H1 (cell line): ENCODE measurements at regions not wholly inside any gene's neighbourhood (a gene's known extent, or its start where the extent isn't known, plus 50 kb on each side); places are given as distances from the start of the nearest gene placed in this dataset.
"Not testable (repeated sequence)": the region's sequence is repeated elsewhere in the genome, so short reads cannot be mapped to it uniquely, and the experiment has no call there.

Experiments used
- CTCF ChIA-PET: fragments of 300-600 bp; sonication (Branson Sonifier 250); formaldehyde crosslinking; loops from one replicate; lab custom pipeline; 2021; ENCODE audit not compliant: partially characterized antibody; lab: Charles Lee
- POLR2A ChIA-PET: fragments of 300-600 bp; sonication (Branson Sonifier 250); formaldehyde crosslinking; loops from one replicate; lab custom pipeline; 2021; ENCODE audit warnings: inconsistent platforms; ENCODE audit not compliant: partially characterized antibody; lab: Charles Lee
- DNase-seq, 2 experiments: peaks; one replicate each; pipeline versions ENCODE4 v3.0.0 to v3.0.0-alpha.2; 2010 to 2022; ENCODE audit warnings: low spot score in 2 of 2, low read depth in 1 of 2, mixed read lengths in 1 of 2
- FAIRE-seq: peaks from 2 replicates; lab custom pipeline; 2011; peaks lifted over from hg19 to GRCh38; lab: Jason Lieb, UNC
- H2AFZ ChIP-seq: 2 replicates; pipeline ENCODE4 v1.8.1; 2012; ENCODE audit warnings: low read length, inconsistent platforms
- H2AK5ac ChIP-seq: 2 replicates; pipeline ENCODE4 v1.6.1; 2013; ENCODE audit warnings: low read depth, low read length
- H2BK120ac ChIP-seq: replicated peaks from 2 replicates; pipeline ENCODE3; 2013; ENCODE audit warnings: low read depth, low read length, inconsistent platforms
- H2BK12ac ChIP-seq: 2 replicates; pipeline ENCODE4 v1.6.1; 2013; ENCODE audit warnings: low read depth, low read length
- H2BK15ac ChIP-seq: 2 replicates; pipeline ENCODE4 v1.6.1; 2013; ENCODE audit warnings: low read length
- H2BK20ac ChIP-seq: 2 replicates; pipeline ENCODE4 v1.6.1; 2013; ENCODE audit warnings: low read length
- H2BK5ac ChIP-seq: 2 replicates; pipeline ENCODE4 v1.6.1; 2013; ENCODE audit warnings: low read depth, low read length
- H3K14ac ChIP-seq: 2 replicates; pipeline ENCODE4 v1.6.1; 2013; ENCODE audit warnings: inconsistent platforms; ENCODE audit not compliant: insufficient read length
- H3K18ac ChIP-seq: 2 replicates; pipeline ENCODE4 v1.6.1; 2013; ENCODE audit warnings: low read length; ENCODE audit errors: extremely low read depth
- H3K23ac ChIP-seq: 2 replicates; pipeline ENCODE4 v1.6.1; 2013; ENCODE audit warnings: inconsistent platforms; ENCODE audit not compliant: insufficient read length
- H3K23me2 ChIP-seq: 2 replicates; pipeline ENCODE4 v1.6.1; 2013; ENCODE audit warnings: low read depth, low read length
- H3K27ac ChIP-seq: 2 replicates; pipeline ENCODE4 v1.6.1; 2011; ENCODE audit warnings: low read depth, low read length, inconsistent platforms
- H3K27me3 ChIP-seq, 4 experiments: replicated peaks in 1 of 4; 1 replicate in 1 of 4; 2 replicates in 3 of 4; pipeline versions ENCODE4 v1.6.1 to v1.8.1; 2011 to 2013; ENCODE audit warnings: low read length in 3 of 4, mild to moderate bottlenecking in 3 of 4, inconsistent platforms in 2 of 4, mixed read lengths in 2 of 4, moderate library complexity in 1 of 4; ENCODE audit not compliant: control insufficient read depth in 3 of 4, insufficient read depth in 3 of 4; ENCODE audit errors: extremely low read depth in 1 of 4
- H3K36me3 ChIP-seq, 4 experiments: 2 replicates each; pipeline versions ENCODE4 v1.6.1 to v1.8.1; 2011 to 2013; ENCODE audit warnings: mild to moderate bottlenecking in 4 of 4, low read length in 3 of 4, moderate library complexity in 2 of 4, control low read depth in 1 of 4, inconsistent platforms in 1 of 4; ENCODE audit not compliant: insufficient read depth in 4 of 4, control insufficient read depth in 2 of 4
- H3K4ac ChIP-seq: replicated peaks from 2 replicates; pipeline ENCODE3; 2013; ENCODE audit warnings: low read length, low read depth, mixed read lengths, inconsistent platforms; ENCODE audit not compliant: insufficient read length
- H3K4me1 ChIP-seq, 4 experiments: replicated peaks in 1 of 4; 1 replicate in 1 of 4; 2 replicates in 3 of 4; pipeline versions ENCODE4 v1.6.1 to v1.8.1; 2011 to 2013; ENCODE audit warnings: low read length in 3 of 4, inconsistent platforms in 2 of 4, mixed read lengths in 1 of 4; ENCODE audit not compliant: insufficient read depth in 4 of 4, control insufficient read depth in 3 of 4
- H3K4me2 ChIP-seq, 2 experiments: 2 replicates each; pipeline versions ENCODE4 v1.6.1 to v1.8.1; 2011 to 2013; ENCODE audit warnings: low read depth in 2 of 2, low read length in 2 of 2, control low read depth in 1 of 2, inconsistent platforms in 1 of 2, mild to moderate bottlenecking in 1 of 2; ENCODE audit not compliant: insufficient read depth in 1 of 2
- H3K4me3 ChIP-seq, 4 experiments: fragments of 200-600, 300-600 bp in 1 of 4; sonication (generic), shearing (Covaris generic), sonication (Bioruptor Twin) in 1 of 4; 2 replicates each; pipeline versions ENCODE4 v1.5.1 to v1.8.1; 2011 to 2016; ENCODE audit warnings: low read length in 4 of 4, low read depth in 3 of 4, control low read depth in 2 of 4, inconsistent platforms in 2 of 4, mild to moderate bottlenecking in 2 of 4, mixed read lengths in 1 of 4, moderate library complexity in 1 of 4; ENCODE audit not compliant: insufficient read depth in 2 of 4; ENCODE audit errors: extremely low read depth in 1 of 4
- H3K56ac ChIP-seq: replicated peaks from 2 replicates; pipeline ENCODE3; 2013; ENCODE audit warnings: low read depth, mild to moderate bottlenecking, mixed read lengths, low read length, inconsistent platforms; ENCODE audit not compliant: insufficient read length
- H3K79me1 ChIP-seq: 2 replicates; pipeline ENCODE4 v1.6.1; 2013; ENCODE audit warnings: low read depth, low read length, control low read depth
- H3K79me2 ChIP-seq, 2 experiments: 2 replicates each; pipeline versions ENCODE4 v1.6.1 to v1.8.1; 2012 to 2013; ENCODE audit warnings: low read length in 2 of 2, mild to moderate bottlenecking in 2 of 2, inconsistent platforms in 1 of 2; ENCODE audit not compliant: insufficient read depth in 2 of 2, control insufficient read depth in 1 of 2
- H3K9ac ChIP-seq, 4 experiments: replicated peaks in 1 of 4; 1 replicate in 1 of 4; 2 replicates in 3 of 4; pipeline versions ENCODE4 v1.6.1 to v1.8.1; 2011 to 2013; ENCODE audit warnings: low read depth in 3 of 4, low read length in 3 of 4, control low read depth in 2 of 4, mild to moderate bottlenecking in 2 of 4, moderate library complexity in 2 of 4, inconsistent platforms in 1 of 4; ENCODE audit errors: extremely low read depth in 1 of 4
- H3K9me3 ChIP-seq, 2 experiments: 2 replicates each; pipeline versions ENCODE4 v1.6.1 to v1.8.1; 2012 to 2013; ENCODE audit warnings: mild to moderate bottlenecking in 2 of 2, moderate library complexity in 2 of 2, control low read depth in 1 of 2, inconsistent platforms in 1 of 2, low read depth in 1 of 2, low read length in 1 of 2, mixed read lengths in 1 of 2; ENCODE audit not compliant: insufficient read depth in 2 of 2
- H4K20me1 ChIP-seq, 2 experiments: replicated peaks in 1 of 2; 2 replicates each; pipeline versions ENCODE3 to v1.8.1; 2011 to 2013; ENCODE audit warnings: inconsistent platforms in 2 of 2, low read length in 2 of 2, mild to moderate bottlenecking in 1 of 2; ENCODE audit not compliant: insufficient read depth in 2 of 2, control insufficient read depth in 1 of 2
- H4K5ac ChIP-seq: 2 replicates; pipeline ENCODE4 v1.6.1; 2013; ENCODE audit warnings: low read length, low read depth, mixed read lengths, inconsistent platforms; ENCODE audit not compliant: insufficient read length
- H4K8ac ChIP-seq: 2 replicates; pipeline ENCODE4 v1.8.0; 2013; ENCODE audit warnings: mild to moderate bottlenecking, moderate library complexity, low read length, inconsistent platforms; ENCODE audit not compliant: insufficient read depth; ENCODE audit errors: extremely low read depth
- H4K91ac ChIP-seq: replicated peaks from 2 replicates; pipeline ENCODE3; 2013; ENCODE audit warnings: low read length, mixed read lengths, inconsistent platforms; ENCODE audit not compliant: insufficient read length
- ASH2L ChIP-seq: fragments of 200-600, 300-600 bp; sonication (generic); IDR thresholded peaks from one replicate; pipeline ENCODE4 v1.7.1; 2017; ENCODE audit warnings: low read length
- TAF1 ChIP-seq: IDR thresholded peaks from 2 replicates; pipeline ENCODE4 v1.6.1; 2011; ENCODE audit warnings: mild to moderate bottlenecking, low read depth, low read length
- WGBS, 2 experiments: shearing (Covaris generic) in 1 of 2; methylation state at CpG; one replicate each; pipeline versions ENCODE4 v1.1.6 to v1.1.7; 2013 to 2015; ENCODE audit warnings: low lambda C conversion rate in 2 of 2, mixed read lengths in 2 of 2, inconsistent platforms in 1 of 2, low coverage in 1 of 2, missing lambda C conversion rate in 1 of 2; ENCODE audit not compliant: insufficient replicate concordance in 2 of 2, insufficient coverage in 1 of 2, insufficient read length in 1 of 2; ENCODE audit errors: extremely low coverage in 1 of 2, missing lambda C conversion rate in 1 of 2; 5-methylcytosine and 5-hydroxymethylcytosine counted together

- Histone ChIP-seq H2AFZ (no peak overlapping the region), H2BK20ac (no peak overlapping the region), H3K4me2 (no peak overlapping the region), H3K4me1 (peaks cover 0 to 2% (median 0%) of the 10 kb centered on the region in 4 experiments; a peak in 1 of 7 replicates), H2BK120ac (no peak overlapping the region), H2BK12ac (no peak overlapping the region), H2BK5ac (no peak overlapping the region), H2BK15ac (no peak overlapping the region), H3K36me3 (no peaks in the 10 kb centered on the region), H3K79me1 (no peaks in the 10 kb centered on the region), H4K5ac (no peak overlapping the region), H3K18ac (no peak overlapping the region), H3K9me3 (no peaks in the 10 kb centered on the region), H4K91ac (no peak overlapping the region), H4K8ac (no peak overlapping the region), H2AK5ac (no peak overlapping the region), H3K79me2 (no peaks in the 10 kb centered on the region), H3K23ac (no peak overlapping the region), H3K56ac (no peak overlapping the region), H4K20me1 (no peaks in the 10 kb centered on the region), H3K9ac (no peak overlapping the region), H3K14ac (no peak overlapping the region), H3K27me3 (no peaks in the 10 kb centered on the region), H3K4ac (no peak overlapping the region), H3K27ac (no peak overlapping the region), H3K4me3 (no peak overlapping the region), H3K23me2 (no peaks in the 10 kb centered on the region)
- ChIA-PET POLR2A (no interaction called here), CTCF (no interaction called here)
- no peak for DNase-seq
- no peak for FAIRE-seq
- no peak for TF ChIP-seq ASH2L
- TF ChIP-seq TAF1: no peak
- WGBS, 2 experiments: 97% methylated on average over 4 of the region's 4 CpGs; no CpG with 5 or more reads in 1 of the 2 experiments
Measured at GRCh38 chrX:147537172-147537571, 374.5 kb upstream of the FMR1 start.

DNA sequence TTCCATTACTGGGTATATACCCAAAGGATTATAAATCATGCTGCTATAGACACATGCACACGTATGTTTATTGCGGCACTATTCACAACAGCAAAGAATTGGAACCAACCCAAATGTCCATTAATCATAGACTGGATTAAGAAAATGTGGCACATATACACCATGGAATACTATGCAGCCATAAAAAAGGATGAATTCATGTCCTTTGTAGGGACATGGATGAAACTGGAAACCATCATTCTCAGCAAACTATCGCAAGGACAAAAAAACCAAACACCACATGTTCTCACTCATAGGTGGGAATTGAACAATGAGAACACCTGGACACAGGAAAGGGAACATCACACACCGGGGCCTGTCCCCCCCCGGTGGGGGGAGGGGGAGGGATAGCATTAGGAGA lies 363.7 kb upstream of the FMR1 start:
- H3K4me1 ChIP-seq, POLR2A ChIA-PET: not testable (repeated sequence)

More for the DNA sequence above, 363.7 kb upstream of the FMR1 start:
- H3K4me2 ChIP-seq, CTCF ChIA-PET, H2BK120ac ChIP-seq, H2BK5ac ChIP-seq, H3K23ac ChIP-seq, H3K9me3 ChIP-seq, H3K36me3 ChIP-seq, H2BK12ac ChIP-seq, H2AK5ac ChIP-seq, H4K20me1 ChIP-seq, H3K4me3 ChIP-seq, H3K23me2 ChIP-seq, H4K5ac ChIP-seq, DNase-seq, H3K18ac ChIP-seq, H3K27me3 ChIP-seq, H2BK15ac ChIP-seq, H2BK20ac ChIP-seq, H3K9ac ChIP-seq, H4K91ac ChIP-seq, H4K8ac ChIP-seq, FAIRE-seq, H3K56ac ChIP-seq, H2AFZ ChIP-seq, H3K79me1 ChIP-seq, H3K79me2 ChIP-seq, H3K4ac ChIP-seq, H3K27ac ChIP-seq, H3K14ac ChIP-seq: not testable (repeated sequence)
- WGBS, 2 experiments: 96% methylated on average over 5 of the region's 5 CpGs; no CpG with 5 or more reads in 1 of the 2 experiments
